ENCODE measurements at regions not wholly inside any gene's neighbourhood (a gene's known extent, or its start where the extent isn't known, plus 50 kb on each side); places are given as distances from the start of the nearest gene placed in this dataset.
"Not testable (repeated sequence)": the region's sequence is repeated elsewhere in the genome, so short reads cannot be mapped to it uniquely, and the experiment has no call there.

GRCh38 chr7:32788174-32788573 is 103.4 kb downstream of the KBTBD2 start:
- not testable (repeated sequence) for TF ChIP-seq CTCF (conservative IDR thresholded peaks at IDR 0.05); ZFX (IDR thresholded peaks at IDR 0.05)
